Endothelial cell of umbilical vein (primary cell): ENCODE measurements at regions not wholly inside any gene's neighbourhood (a gene's known extent, or its start where the extent isn't known, plus 50 kb on each side); places are given as distances from the start of the nearest gene placed in this dataset.

Experiments
- BruUV-seq: library from RNA; stranded (reverse); fragments of 400-500 nt; replicated peaks from 2 replicates; lab custom pipeline; 2021; lab: Mats Ljungman, UMichigan
- CTCF ChIA-PET: fragments of 300-600, 350-600 bp; sonication (Branson Sonifier 250); formaldehyde crosslinking; loops from one replicate; lab custom pipeline; 2021; ENCODE audit warnings: antibody characterized with exemption, inconsistent platforms; lab: Charles Lee
- POLR2A ChIA-PET: fragments of 300-600, 350-600 bp; sonication (Branson Sonifier 250); formaldehyde crosslinking; loops from one replicate; lab custom pipeline; 2021; ENCODE audit warnings: antibody characterized with exemption, inconsistent platforms; lab: Charles Lee
- DNase-seq: peaks from one replicate; pipeline ENCODE4 v3.0.0-alpha.2; 2011; ENCODE audit warnings: low read depth, low spot score
- FAIRE-seq: peaks from 2 replicates; lab custom pipeline; 2011; peaks lifted over from hg19 to GRCh38; lab: Jason Lieb, UNC
- H2AFZ ChIP-seq: 2 replicates; pipeline ENCODE4 v1.6.0; 2012; ENCODE audit warnings: low read depth, low read length, control low read depth, inconsistent platforms
- H3K27ac ChIP-seq: 2 replicates; pipeline ENCODE4 v1.5.1; 2011; ENCODE audit warnings: low read depth, mild to moderate bottlenecking, control low read depth, low read length, moderate library complexity; ENCODE audit not compliant: insufficient read depth
- H3K27me3 ChIP-seq, 2 experiments: 2 replicates each; pipeline versions ENCODE4 v1.6.0 to v1.6.1; 2011; ENCODE audit warnings: low read length in 2 of 2, mixed read lengths in 1 of 2; ENCODE audit not compliant: control insufficient read depth in 2 of 2, insufficient read depth in 2 of 2
- H3K36me3 ChIP-seq, 2 experiments: 2 replicates in 1 of 2; 3 replicates in 1 of 2; pipeline ENCODE4 v1.5.1; 2011; ENCODE audit warnings: low read length in 2 of 2, mild to moderate bottlenecking in 1 of 2, moderate library complexity in 1 of 2; ENCODE audit not compliant: control insufficient read depth in 2 of 2, insufficient read depth in 2 of 2; ENCODE audit errors: extremely low read depth in 1 of 2
- H3K4me1 ChIP-seq: 3 replicates; pipeline ENCODE4 v1.5.1; 2011; ENCODE audit warnings: mild to moderate bottlenecking, low read length; ENCODE audit not compliant: control insufficient read depth, insufficient read depth; ENCODE audit errors: extremely low read depth
- H3K4me2 ChIP-seq: 2 replicates; pipeline ENCODE4 v1.6.1; 2011; ENCODE audit warnings: low read length, control low read depth, mixed read lengths; ENCODE audit not compliant: insufficient read depth
- H3K4me3 ChIP-seq, 3 experiments: fragments of 200-600 bp in 1 of 3; sonication (generic), shearing (Covaris generic) in 1 of 3; replicated peaks in 1 of 3; 2 replicates each; pipeline ENCODE4 v1.5.1; 2011 to 2016; ENCODE audit warnings: control low read depth in 3 of 3, low read length in 3 of 3, mild to moderate bottlenecking in 2 of 3, inconsistent platforms in 1 of 3, low read depth in 1 of 3, moderate library complexity in 1 of 3; ENCODE audit not compliant: insufficient read depth in 1 of 3
- H3K79me2 ChIP-seq: 2 replicates; pipeline ENCODE4 v1.6.0; 2012; ENCODE audit warnings: low read length, inconsistent platforms; ENCODE audit not compliant: control insufficient read depth, insufficient read depth
- H3K9ac ChIP-seq: replicated peaks from 2 replicates; pipeline ENCODE3; 2011; ENCODE audit warnings: low read length, control low read depth; ENCODE audit not compliant: insufficient read depth; ENCODE audit errors: extremely low read depth
- H3K9me1 ChIP-seq: replicated peaks from 3 replicates; pipeline ENCODE4 v1.6.0; 2011; ENCODE audit warnings: mild to moderate bottlenecking, low read length; ENCODE audit not compliant: control insufficient read depth, insufficient read depth; ENCODE audit errors: extremely low read depth
- H3K9me3 ChIP-seq: replicated peaks from 2 replicates; pipeline ENCODE4 v1.5.1; 2012; ENCODE audit warnings: low read length, inconsistent platforms; ENCODE audit not compliant: control insufficient read depth, insufficient read depth
- H4K20me1 ChIP-seq: replicated peaks from 2 replicates; pipeline ENCODE3; 2011; ENCODE audit warnings: mild to moderate bottlenecking, low read length; ENCODE audit not compliant: control insufficient read depth, insufficient read depth; ENCODE audit errors: extremely low read depth
- EZH2 ChIP-seq: IDR thresholded peaks from 2 replicates; pipeline ENCODE4 v1.6.1; 2012; ENCODE audit warnings: borderline replicate concordance, low read depth, mild to moderate bottlenecking, moderate library complexity, low read length, inconsistent platforms; ENCODE audit not compliant: severe bottlenecking
- FOS ChIP-seq: IDR thresholded peaks from 2 replicates; pipeline ENCODE4 v1.6.1; 2011; ENCODE audit warnings: mild to moderate bottlenecking, low read length, moderate library complexity, borderline replicate concordance; ENCODE audit not compliant: insufficient read depth
- GATA2 ChIP-seq: IDR thresholded peaks from 2 replicates; pipeline ENCODE4 v1.7.0; 2011; ENCODE audit warnings: low read depth, mild to moderate bottlenecking, moderate library complexity, mixed read lengths, low read length; ENCODE audit not compliant: insufficient read length, insufficient read depth
- JUN ChIP-seq: IDR thresholded peaks from 2 replicates; pipeline ENCODE4 v1.6.1; 2011; ENCODE audit warnings: borderline replicate concordance, low read depth; ENCODE audit not compliant: insufficient read length, insufficient read depth
- MYC ChIP-seq: IDR thresholded peaks from one replicate; pipeline ENCODE4 v1.6.1; 2011; ENCODE audit warnings: mild to moderate bottlenecking, low read depth, low read length
- POLR2A ChIP-seq: IDR thresholded peaks from 2 replicates; pipeline ENCODE4 v1.6.1; 2012; ENCODE audit warnings: low read depth, mild to moderate bottlenecking, control low read depth, low read length
- POLR2AphosphoS5 ChIP-seq: IDR thresholded peaks from 2 replicates; pipeline ENCODE4 v1.6.1; 2012; ENCODE audit warnings: low read depth, mild to moderate bottlenecking, control low read depth, low read length, moderate library complexity; ENCODE audit not compliant: insufficient read depth
- dilution Hi-C: fragments of 300-500 bp; cut with MboI; formaldehyde crosslinking; loops from one replicate; pipeline ENCODE4 v1.15.0; 2019; ENCODE audit warnings: low sequenced_read_pairs; ENCODE audit not compliant: extremely low pct_ligation_motif_present
- intact Hi-C: fragments of 100-400 bp; cut with micrococcal nuclease; formaldehyde crosslinking; loops from one replicate; pipeline ENCODE4 v1.10.0; 2022
- TF ChIP-seq, protein P1 (sequence below), 2 donors: IDR thresholded peaks; 1 replicate in 1 of 2; 2 replicates in 1 of 2; pipeline ENCODE4 v1.5.1; 2011; ENCODE audit warnings: low read length in 2 of 2, mild to moderate bottlenecking in 2 of 2, moderate library complexity in 2 of 2, control low read depth in 1 of 2, inconsistent platforms in 1 of 2, low read depth in 1 of 2; ENCODE audit not compliant: insufficient read depth in 1 of 2; ENCODE audit errors: extremely low read depth in 1 of 2
- TF ChIP-seq, protein P2 (sequence below): IDR thresholded peaks from 2 replicates; pipeline ENCODE4 v1.6.1; 2011; ENCODE audit not compliant: insufficient read depth, insufficient read length

DNA sequence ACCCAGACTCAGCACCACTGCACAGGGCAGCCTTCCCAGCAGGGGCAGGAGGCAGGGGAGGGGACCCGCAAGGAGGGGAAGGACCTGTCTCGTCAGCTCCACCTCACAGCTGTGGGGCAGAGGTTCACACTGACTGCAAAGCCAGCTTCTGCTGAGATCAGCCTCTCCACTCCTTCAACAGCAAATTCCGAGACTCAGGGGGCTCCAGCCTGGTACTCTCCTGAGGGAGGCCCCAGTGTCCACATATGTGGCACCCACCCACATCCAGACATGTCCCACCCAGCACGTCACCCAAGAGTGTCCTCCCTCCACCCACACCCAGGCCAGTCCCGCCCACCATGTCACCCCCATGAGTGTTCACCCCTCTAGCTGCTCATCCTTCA is 329.5 kb downstream of the NPHP4 start:
- Histone ChIP-seq H3K9me3 (no peaks in the 10 kb centered on the region), H3K4me1 (no peaks in the 10 kb centered on the region), H3K4me2 (no peak overlapping the region), H3K36me3 (no peaks in the 10 kb centered on the region), H4K20me1 (no peaks in the 10 kb centered on the region), H3K79me2 (no peaks in the 10 kb centered on the region), H3K9ac (no peak overlapping the region), H3K27me3 (no peaks in the 10 kb centered on the region), H3K4me3 (no peak overlapping the region), H3K9me1 (no peaks in the 10 kb centered on the region), H2AFZ (no peak overlapping the region), H3K27ac (no peak overlapping the region)
- ChIA-PET CTCF (no interaction called here), POLR2A (no interaction called here)
- no peak for TF ChIP-seq POLR2AphosphoS5
- TF ChIP-seq FOS: no peak
- no peak for TF ChIP-seq JUN
- TF ChIP-seq, protein P1, sequence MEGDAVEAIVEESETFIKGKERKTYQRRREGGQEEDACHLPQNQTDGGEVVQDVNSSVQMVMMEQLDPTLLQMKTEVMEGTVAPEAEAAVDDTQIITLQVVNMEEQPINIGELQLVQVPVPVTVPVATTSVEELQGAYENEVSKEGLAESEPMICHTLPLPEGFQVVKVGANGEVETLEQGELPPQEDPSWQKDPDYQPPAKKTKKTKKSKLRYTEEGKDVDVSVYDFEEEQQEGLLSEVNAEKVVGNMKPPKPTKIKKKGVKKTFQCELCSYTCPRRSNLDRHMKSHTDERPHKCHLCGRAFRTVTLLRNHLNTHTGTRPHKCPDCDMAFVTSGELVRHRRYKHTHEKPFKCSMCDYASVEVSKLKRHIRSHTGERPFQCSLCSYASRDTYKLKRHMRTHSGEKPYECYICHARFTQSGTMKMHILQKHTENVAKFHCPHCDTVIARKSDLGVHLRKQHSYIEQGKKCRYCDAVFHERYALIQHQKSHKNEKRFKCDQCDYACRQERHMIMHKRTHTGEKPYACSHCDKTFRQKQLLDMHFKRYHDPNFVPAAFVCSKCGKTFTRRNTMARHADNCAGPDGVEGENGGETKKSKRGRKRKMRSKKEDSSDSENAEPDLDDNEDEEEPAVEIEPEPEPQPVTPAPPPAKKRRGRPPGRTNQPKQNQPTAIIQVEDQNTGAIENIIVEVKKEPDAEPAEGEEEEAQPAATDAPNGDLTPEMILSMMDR (IDR thresholded peaks at IDR 0.05; ENCODE audit: extremely low read depth in 1 of 2, insufficient read depth in 1 of 2, low read depth in 1 of 2, low read length in 2 of 2): no peak
- no peak for TF ChIP-seq GATA2
- TF ChIP-seq, protein P2, sequence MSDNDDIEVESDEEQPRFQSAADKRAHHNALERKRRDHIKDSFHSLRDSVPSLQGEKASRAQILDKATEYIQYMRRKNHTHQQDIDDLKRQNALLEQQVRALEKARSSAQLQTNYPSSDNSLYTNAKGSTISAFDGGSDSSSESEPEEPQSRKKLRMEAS: no peak
- TF ChIP-seq EZH2: no peak
- TF ChIP-seq MYC: no peak
- no peak for TF ChIP-seq POLR2A
- FAIRE-seq (no peak), DNase-seq (no peak)
- intact Hi-C loops (no loop called here), dilution Hi-C loops (no loop called here)
- no TSS peak for BruUV-seq
